ENCODE measurements at regions not wholly inside any gene's neighbourhood (a gene's known extent, or its start where the extent isn't known, plus 50 kb on each side); places are given as distances from the start of the nearest gene placed in this dataset.

DNA sequence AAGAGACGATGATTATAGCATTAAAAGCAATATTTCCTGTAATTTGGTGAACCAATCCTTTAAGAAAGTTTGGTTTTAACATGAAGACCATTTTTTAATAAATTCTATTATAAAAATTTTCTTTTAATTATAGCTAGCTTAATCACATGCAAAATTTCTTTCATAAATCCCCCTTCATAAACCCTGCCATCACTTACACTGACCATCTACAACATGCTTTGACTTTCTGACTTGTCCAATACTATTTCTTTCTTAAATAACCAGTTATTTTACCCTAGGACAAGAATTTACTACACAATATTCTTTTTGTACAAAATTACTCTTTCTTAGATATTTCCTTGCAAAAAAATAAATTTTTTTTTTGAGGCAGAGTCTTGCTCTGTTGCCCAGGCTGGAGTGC lies 1334.8 kb downstream of the CDH11 start:
- TF ChIP-seq TAF1 (IDR thresholded peaks at IDR 0.05; ENCODE audit: borderline replicate concordance, insufficient read depth, low read length) (no peak), POLR2AphosphoS5 (IDR thresholded peaks at IDR 0.05; ENCODE audit: low read depth, low read length) (no peak)
- TF ChIP-seq, protein P1, sequence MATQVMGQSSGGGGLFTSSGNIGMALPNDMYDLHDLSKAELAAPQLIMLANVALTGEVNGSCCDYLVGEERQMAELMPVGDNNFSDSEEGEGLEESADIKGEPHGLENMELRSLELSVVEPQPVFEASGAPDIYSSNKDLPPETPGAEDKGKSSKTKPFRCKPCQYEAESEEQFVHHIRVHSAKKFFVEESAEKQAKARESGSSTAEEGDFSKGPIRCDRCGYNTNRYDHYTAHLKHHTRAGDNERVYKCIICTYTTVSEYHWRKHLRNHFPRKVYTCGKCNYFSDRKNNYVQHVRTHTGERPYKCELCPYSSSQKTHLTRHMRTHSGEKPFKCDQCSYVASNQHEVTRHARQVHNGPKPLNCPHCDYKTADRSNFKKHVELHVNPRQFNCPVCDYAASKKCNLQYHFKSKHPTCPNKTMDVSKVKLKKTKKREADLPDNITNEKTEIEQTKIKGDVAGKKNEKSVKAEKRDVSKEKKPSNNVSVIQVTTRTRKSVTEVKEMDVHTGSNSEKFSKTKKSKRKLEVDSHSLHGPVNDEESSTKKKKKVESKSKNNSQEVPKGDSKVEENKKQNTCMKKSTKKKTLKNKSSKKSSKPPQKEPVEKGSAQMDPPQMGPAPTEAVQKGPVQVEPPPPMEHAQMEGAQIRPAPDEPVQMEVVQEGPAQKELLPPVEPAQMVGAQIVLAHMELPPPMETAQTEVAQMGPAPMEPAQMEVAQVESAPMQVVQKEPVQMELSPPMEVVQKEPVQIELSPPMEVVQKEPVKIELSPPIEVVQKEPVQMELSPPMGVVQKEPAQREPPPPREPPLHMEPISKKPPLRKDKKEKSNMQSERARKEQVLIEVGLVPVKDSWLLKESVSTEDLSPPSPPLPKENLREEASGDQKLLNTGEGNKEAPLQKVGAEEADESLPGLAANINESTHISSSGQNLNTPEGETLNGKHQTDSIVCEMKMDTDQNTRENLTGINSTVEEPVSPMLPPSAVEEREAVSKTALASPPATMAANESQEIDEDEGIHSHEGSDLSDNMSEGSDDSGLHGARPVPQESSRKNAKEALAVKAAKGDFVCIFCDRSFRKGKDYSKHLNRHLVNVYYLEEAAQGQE (IDR thresholded peaks at IDR 0.05; ENCODE audit: insufficient read depth in 1 of 2, low read depth in 2 of 2, low read length in 2 of 2), result no peak

Data from PFSK-1 (cell line).